OCI-LY7 (cell line): ENCODE measurements at regions not wholly inside any gene's neighbourhood (a gene's known extent, or its start where the extent isn't known, plus 50 kb on each side); places are given as distances from the start of the nearest gene placed in this dataset.

Source experiments
- BruUV-seq: library from RNA; stranded (reverse); fragments of 400-500 nt; replicated peaks from 2 replicates; lab custom pipeline; 2021; lab: Mats Ljungman, UMichigan
- CTCF ChIA-PET: fragments of 300-600 bp; sonication (Branson Sonifier 250); formaldehyde crosslinking; loops from one replicate; lab custom pipeline; 2022; ENCODE audit warnings: antibody characterized with exemption; ENCODE audit not compliant: unreplicated experiment; lab: Charles Lee
- POLR2A ChIA-PET: fragments of 300-600 bp; sonication (Branson Sonifier 250); formaldehyde crosslinking; loops from one replicate; lab custom pipeline; 2022; ENCODE audit warnings: antibody characterized with exemption; lab: Charles Lee
- DNase-seq: peaks from one replicate; pipeline ENCODE4 v3.0.0-alpha.2; 2015; ENCODE audit warnings: low spot score
- H2AFZ ChIP-seq: fragments of 200-600 bp; sonication (generic), shearing (Covaris generic); 2 replicates; pipeline ENCODE4 v1.6.1; 2014; ENCODE audit warnings: mild to moderate bottlenecking, antibody characterized with exemption, low read length, moderate library complexity
- H3K27ac ChIP-seq: fragments of 200-600 bp; sonication (generic); 2 replicates; pipeline ENCODE4 v1.5.1; 2014; ENCODE audit warnings: mixed run types, low read depth, mild to moderate bottlenecking, moderate library complexity, low read length, inconsistent platforms; ENCODE audit not compliant: poor library complexity, severe bottlenecking
- H3K36me3 ChIP-seq: fragments of 200-600 bp; sonication (generic); 2 replicates; pipeline ENCODE4 v1.6.1; 2014; ENCODE audit warnings: mild to moderate bottlenecking, antibody characterized with exemption, low read length, moderate library complexity, mixed read lengths; ENCODE audit not compliant: insufficient read depth
- H3K4me1 ChIP-seq: fragments of 200-600 bp; sonication (generic); 2 replicates; pipeline ENCODE4 v1.5.1; 2014; ENCODE audit warnings: mild to moderate bottlenecking, low read length; ENCODE audit not compliant: insufficient read depth, poor library complexity, severe bottlenecking
- H3K4me2 ChIP-seq: fragments of 200-600 bp; sonication (generic); 2 replicates; pipeline ENCODE4 v1.6.1; 2014; ENCODE audit warnings: mild to moderate bottlenecking, low read length
- H3K4me3 ChIP-seq: fragments of 200-600 bp; sonication (generic); 2 replicates; pipeline ENCODE4 v1.5.1; 2014; ENCODE audit warnings: mild to moderate bottlenecking, low read depth, low read length; ENCODE audit not compliant: poor library complexity, severe bottlenecking
- H3K79me2 ChIP-seq: fragments of 200-600 bp; sonication (generic); 2 replicates; pipeline ENCODE4 v1.6.1; 2016; ENCODE audit warnings: low read depth, mild to moderate bottlenecking, low read length, moderate library complexity, mixed read lengths; ENCODE audit not compliant: insufficient read depth
- H3K9me2 ChIP-seq: fragments of 200-600 bp; sonication (generic); 2 replicates; pipeline ENCODE4 v1.6.1; 2016; ENCODE audit warnings: mild to moderate bottlenecking, low read length, mixed read lengths; ENCODE audit not compliant: insufficient read depth
- H3K9me3 ChIP-seq: fragments of 200-600 bp; sonication (generic); 2 replicates; pipeline ENCODE4 v1.6.1; 2014; ENCODE audit warnings: mild to moderate bottlenecking, mixed run types, low read length, mixed read lengths
- H4K20me1 ChIP-seq: fragments of 200-600 bp; sonication (generic); 2 replicates; pipeline ENCODE4 v1.6.1; 2014; ENCODE audit warnings: mild to moderate bottlenecking, antibody characterized with exemption, low read length, moderate library complexity, mixed read lengths; ENCODE audit not compliant: insufficient read depth
- CTCF ChIP-seq: fragments of 200-600 bp; sonication (generic); conservative IDR thresholded peaks from 2 replicates; pipeline ENCODE4 v1.5.1; 2014; ENCODE audit warnings: mild to moderate bottlenecking, antibody characterized with exemption, low read length, moderate library complexity, mixed read lengths
- EZH2phosphoT487 ChIP-seq: fragments of 200-600 bp; sonication (generic); IDR thresholded peaks from 2 replicates; pipeline ENCODE4 v1.6.1; 2018; ENCODE audit warnings: low read depth, borderline replicate concordance, mild to moderate bottlenecking, mixed run types, antibody characterized with exemption, low read length, moderate library complexity, mixed read lengths
- intact Hi-C: fragments of 100-400 bp; cut with micrococcal nuclease; formaldehyde crosslinking; loops from one replicate; pipeline ENCODE4 v1.10.0; 2022; ENCODE audit not compliant: unreplicated experiment

DNA sequence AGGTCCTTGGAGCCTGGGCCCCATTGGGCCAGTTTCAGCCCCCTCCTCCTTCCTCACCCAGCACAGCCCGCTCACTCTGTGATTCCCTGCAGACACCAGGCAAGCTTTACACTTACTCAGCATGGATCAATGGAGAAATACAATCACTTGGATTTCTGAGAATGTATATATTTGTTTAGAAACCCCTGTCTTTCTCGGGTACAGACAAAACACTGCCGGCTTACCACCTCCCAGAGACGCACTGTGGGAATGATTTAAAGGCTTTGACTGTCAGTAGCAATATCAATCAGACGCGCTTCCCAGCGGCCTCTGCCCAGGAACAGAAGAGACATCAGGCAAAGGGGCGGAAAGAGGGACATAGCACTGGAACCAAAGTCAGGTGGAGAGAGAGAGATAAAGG is 186.5 kb downstream of the MAFB start:
- BruUV-seq = no TSS peak
- Histone ChIP-seq H3K79me2 (no peaks in the 10 kb centered on the region), H3K9me3 (no peaks in the 10 kb centered on the region), H3K36me3 (no peaks in the 10 kb centered on the region), H4K20me1 (no peaks in the 10 kb centered on the region), H2AFZ (no peak overlapping the region), H3K4me1 (no peaks in the 10 kb centered on the region), H3K9me2 (no peaks in the 10 kb centered on the region), H3K27ac (no peak overlapping the region), H3K4me2 (no peak overlapping the region), H3K4me3 (no peak overlapping the region)
- ChIA-PET POLR2A (no interaction called here), CTCF (no interaction called here)
- intact Hi-C loops = no loop called here
- TF ChIP-seq EZH2phosphoT487 (no peak), CTCF (no peak)
- no peak for DNase-seq

DNA sequence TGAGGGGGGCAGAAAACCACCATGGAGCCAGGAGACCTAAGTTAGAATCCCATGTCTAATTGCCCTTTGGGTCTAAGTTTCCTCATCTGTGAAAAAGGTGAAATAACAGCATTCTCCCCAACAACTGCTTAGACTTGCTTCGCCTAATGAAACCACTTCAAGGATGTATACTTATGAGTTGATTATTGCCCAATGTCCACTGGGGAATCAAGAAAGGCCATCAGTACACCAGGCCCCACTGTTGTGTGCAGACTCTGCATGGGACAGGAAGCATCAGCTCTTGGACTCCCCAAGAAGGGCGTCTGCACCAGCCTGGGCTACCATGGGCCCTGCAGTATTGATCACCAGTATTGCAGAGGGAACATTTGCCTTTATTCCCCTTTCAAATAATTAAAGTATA is 189.6 kb downstream of the MAFB start:
- BruUV-seq = no TSS peak
- no peak for DNase-seq
- H3K79me2 ChIP-seq = no peaks in the 10 kb centered on the region
- ChIA-PET POLR2A (no interaction called here), CTCF (no interaction called here)
- H3K4me3 ChIP-seq = no peak overlapping the region
- H3K9me2 ChIP-seq = no peaks in the 10 kb centered on the region
- no peaks in the 10 kb centered on the region for H3K4me1 ChIP-seq
- no peaks in the 10 kb centered on the region for H3K36me3 ChIP-seq
- H4K20me1 ChIP-seq = no peaks in the 10 kb centered on the region
- no peaks in the 10 kb centered on the region for H3K9me3 ChIP-seq
- no peak overlapping the region for H3K27ac ChIP-seq
- no peak for TF ChIP-seq CTCF
- intact Hi-C loops = no loop called here
- no peak overlapping the region for H2AFZ ChIP-seq
- H3K4me2 ChIP-seq = no peak overlapping the region

- intact Hi-C loops = no loop called here
- no peak overlapping the region for H2AFZ ChIP-seq
Measured at GRCh38 chr20:40497899-40498691, 190.9 kb downstream of the MAFB start.

More at GRCh38 chr20:40497899-40498691, 190.9 kb downstream of the MAFB start:
- H3K4me2 ChIP-seq = no peak overlapping the region
- H3K4me1 ChIP-seq = no peaks in the 10 kb centered on the region
- no peaks in the 10 kb centered on the region for H4K20me1 ChIP-seq
- no peaks in the 10 kb centered on the region for H3K36me3 ChIP-seq
- H3K4me3 ChIP-seq = no peak overlapping the region
- no TSS peak for BruUV-seq
- TF ChIP-seq CTCF = no peak
- TF ChIP-seq EZH2phosphoT487 = no peak
- no peak for DNase-seq
- H3K27ac ChIP-seq = no peak overlapping the region
- H3K9me2 ChIP-seq = no peaks in the 10 kb centered on the region
- ChIA-PET POLR2A (no interaction called here), CTCF (no interaction called here)
- H3K79me2 ChIP-seq = no peaks in the 10 kb centered on the region
- H3K9me3 ChIP-seq = no peaks in the 10 kb centered on the region
